ENCODE measurements at regions not wholly inside any gene's neighbourhood (a gene's known extent, or its start where the extent isn't known, plus 50 kb on each side); places are given as distances from the start of the nearest gene placed in this dataset.

DNA sequence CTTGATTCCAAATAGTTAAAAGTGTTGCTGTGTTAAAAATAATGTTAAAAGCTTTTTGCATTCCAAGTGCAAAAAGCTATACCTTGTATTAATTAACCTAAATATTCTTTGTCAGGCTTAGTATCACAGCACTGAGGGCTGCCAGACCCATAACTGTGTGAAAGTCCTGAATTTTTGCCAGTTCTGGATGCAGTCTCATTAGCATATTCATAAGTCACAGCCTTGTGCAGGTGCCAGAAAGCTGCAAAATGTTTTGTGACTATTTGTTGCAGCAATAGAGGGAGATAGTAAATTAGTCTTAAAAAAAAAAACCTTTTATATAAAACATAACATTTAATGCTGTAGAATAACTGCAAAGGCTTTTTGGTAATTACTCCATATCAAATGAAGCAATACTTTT lies 56.6 kb downstream of the SLITRK1 start:
- no peaks in the 10 kb centered on the region for H3K9me3 ChIP-seq
- H3K4me3 ChIP-seq: no peak overlapping the region
- intact Hi-C loops (cut with DNase I): no loop called here
- no peaks in the 10 kb centered on the region for H3K36me3 ChIP-seq
- H3K27ac ChIP-seq: no peak overlapping the region
- peaks cover 0 to 48% (median 27%) of the 10 kb centered on the region in 4 donors for H3K4me1 ChIP-seq
- H3K27me3 ChIP-seq: no peaks in the 10 kb centered on the region
- no peak for DNase-seq
- TF ChIP-seq POLR2A (IDR thresholded peaks at IDR 0.05) (no peak), POLR2AphosphoS5 (IDR thresholded peaks at IDR 0.05) (no peak), EP300 (IDR thresholded peaks at IDR 0.05) (no peak)
- TF ChIP-seq, protein P1, sequence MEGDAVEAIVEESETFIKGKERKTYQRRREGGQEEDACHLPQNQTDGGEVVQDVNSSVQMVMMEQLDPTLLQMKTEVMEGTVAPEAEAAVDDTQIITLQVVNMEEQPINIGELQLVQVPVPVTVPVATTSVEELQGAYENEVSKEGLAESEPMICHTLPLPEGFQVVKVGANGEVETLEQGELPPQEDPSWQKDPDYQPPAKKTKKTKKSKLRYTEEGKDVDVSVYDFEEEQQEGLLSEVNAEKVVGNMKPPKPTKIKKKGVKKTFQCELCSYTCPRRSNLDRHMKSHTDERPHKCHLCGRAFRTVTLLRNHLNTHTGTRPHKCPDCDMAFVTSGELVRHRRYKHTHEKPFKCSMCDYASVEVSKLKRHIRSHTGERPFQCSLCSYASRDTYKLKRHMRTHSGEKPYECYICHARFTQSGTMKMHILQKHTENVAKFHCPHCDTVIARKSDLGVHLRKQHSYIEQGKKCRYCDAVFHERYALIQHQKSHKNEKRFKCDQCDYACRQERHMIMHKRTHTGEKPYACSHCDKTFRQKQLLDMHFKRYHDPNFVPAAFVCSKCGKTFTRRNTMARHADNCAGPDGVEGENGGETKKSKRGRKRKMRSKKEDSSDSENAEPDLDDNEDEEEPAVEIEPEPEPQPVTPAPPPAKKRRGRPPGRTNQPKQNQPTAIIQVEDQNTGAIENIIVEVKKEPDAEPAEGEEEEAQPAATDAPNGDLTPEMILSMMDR (IDR thresholded peaks at IDR 0.05): no peak

DNA sequence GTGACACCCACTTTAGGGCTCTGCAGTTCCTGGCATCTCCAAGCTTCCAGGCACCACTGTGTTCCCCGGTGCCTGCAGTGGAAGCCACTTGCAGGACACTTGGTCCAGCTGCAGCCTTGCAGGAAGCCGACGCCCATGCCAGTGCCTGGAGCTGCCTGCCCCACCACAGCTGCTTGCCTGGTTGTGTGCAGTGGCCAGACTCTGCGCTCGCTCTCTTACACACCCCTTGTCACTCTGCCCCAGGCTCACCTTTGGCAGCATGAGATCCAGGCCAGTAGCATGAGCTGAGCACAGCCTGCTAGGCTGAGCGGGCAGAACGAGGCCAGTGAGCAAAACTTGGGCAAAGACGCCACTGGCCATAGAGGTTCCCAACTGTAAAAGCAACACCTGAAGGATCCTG lies 57.7 kb downstream of the SLITRK1 start:
- TF ChIP-seq POLR2AphosphoS5 (IDR thresholded peaks at IDR 0.05): no peak
- TF ChIP-seq, protein P1 (IDR thresholded peaks at IDR 0.05): no peak
- no peak for TF ChIP-seq EP300 (IDR thresholded peaks at IDR 0.05)
- TF ChIP-seq POLR2A (IDR thresholded peaks at IDR 0.05): no peak
- H3K4me1 ChIP-seq: peaks cover 0 to 42% (median 24%) of the 10 kb centered on the region in 4 donors
- no peaks in the 10 kb centered on the region for H3K27me3 ChIP-seq
- H3K36me3 ChIP-seq: no peaks in the 10 kb centered on the region
- H3K4me3 ChIP-seq: no peak overlapping the region
- intact Hi-C loops (cut with DNase I): no loop called here
- H3K9me3 ChIP-seq: no peaks in the 10 kb centered on the region
- WGBS, 2 donors: 94 to 95% methylated on average over 8 of the region's 8 CpGs
- H3K27ac ChIP-seq: no peak overlapping the region
- DNase-seq: no peak

DNA sequence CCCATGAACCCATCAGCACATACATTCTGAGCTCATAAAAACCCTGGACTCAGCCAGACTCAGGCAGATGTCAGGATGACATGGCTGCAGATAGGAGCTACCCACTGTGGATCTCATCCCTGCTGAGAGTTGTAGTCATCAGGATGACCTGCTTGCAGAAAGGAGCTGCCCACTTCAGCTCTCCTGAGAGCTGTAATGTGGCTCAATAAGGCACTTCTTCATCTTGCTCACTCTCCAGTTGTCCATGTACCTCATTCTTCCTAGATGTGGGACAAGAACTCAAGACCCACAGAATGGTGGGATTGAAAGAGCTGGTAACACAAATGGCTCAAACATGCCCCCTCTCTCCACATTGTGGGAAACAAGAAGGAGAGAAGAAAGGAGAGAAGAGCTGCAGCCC lies 58.2 kb downstream of the SLITRK1 start:
- no peak for DNase-seq
- Histone ChIP-seq H3K4me3 (no peak overlapping the region), H3K4me1 (peaks cover 0 to 37% (median 22%) of the 10 kb centered on the region in 4 donors), H3K27ac (no peak overlapping the region), H3K27me3 (no peaks in the 10 kb centered on the region), H3K9me3 (no peaks in the 10 kb centered on the region), H3K36me3 (no peaks in the 10 kb centered on the region)
- intact Hi-C loops (cut with DNase I): no loop called here
- TF ChIP-seq POLR2AphosphoS5 (IDR thresholded peaks at IDR 0.05) (no peak), POLR2A (IDR thresholded peaks at IDR 0.05) (no peak), EP300 (IDR thresholded peaks at IDR 0.05) (no peak)
- TF ChIP-seq, protein P1 (IDR thresholded peaks at IDR 0.05): no peak

DNA sequence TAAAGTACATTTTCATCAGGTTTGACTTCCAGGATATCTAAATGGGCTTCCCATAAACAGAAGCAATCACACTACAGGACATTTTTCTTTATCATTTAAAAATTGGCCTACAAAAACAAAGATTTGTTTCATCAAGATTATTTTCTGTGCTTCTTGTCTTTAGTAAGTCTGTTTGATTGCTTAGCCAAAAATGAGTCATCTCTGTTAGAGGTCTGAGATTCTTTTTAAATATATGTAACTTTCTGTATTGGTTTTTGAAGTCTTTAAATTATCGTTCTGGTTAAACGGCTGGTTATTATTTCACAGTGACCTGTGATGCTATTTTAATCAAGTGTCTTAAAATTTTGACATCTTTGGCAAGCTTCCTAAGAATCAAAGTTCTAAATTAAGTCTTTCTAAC lies 62.7 kb downstream of the SLITRK1 start:
- no peak for DNase-seq
- H3K9me3 ChIP-seq: no peaks in the 10 kb centered on the region
- H3K27me3 ChIP-seq: no peaks in the 10 kb centered on the region
- H3K4me3 ChIP-seq: no peak overlapping the region
- TF ChIP-seq EP300 (IDR thresholded peaks at IDR 0.05): no peak
- TF ChIP-seq, protein P1 (IDR thresholded peaks at IDR 0.05): no peak
- TF ChIP-seq POLR2A (IDR thresholded peaks at IDR 0.05): no peak
- TF ChIP-seq POLR2AphosphoS5 (IDR thresholded peaks at IDR 0.05): no peak
- peaks cover 0 to 9% (median under 1%) of the 10 kb centered on the region in 4 donors for H3K4me1 ChIP-seq
- WGBS, 2 donors: 90 to 92% methylated on average over 2 of the region's 2 CpGs
- intact Hi-C loops (cut with DNase I): no loop called here
- no peaks in the 10 kb centered on the region for H3K36me3 ChIP-seq
- no peak overlapping the region for H3K27ac ChIP-seq

DNA sequence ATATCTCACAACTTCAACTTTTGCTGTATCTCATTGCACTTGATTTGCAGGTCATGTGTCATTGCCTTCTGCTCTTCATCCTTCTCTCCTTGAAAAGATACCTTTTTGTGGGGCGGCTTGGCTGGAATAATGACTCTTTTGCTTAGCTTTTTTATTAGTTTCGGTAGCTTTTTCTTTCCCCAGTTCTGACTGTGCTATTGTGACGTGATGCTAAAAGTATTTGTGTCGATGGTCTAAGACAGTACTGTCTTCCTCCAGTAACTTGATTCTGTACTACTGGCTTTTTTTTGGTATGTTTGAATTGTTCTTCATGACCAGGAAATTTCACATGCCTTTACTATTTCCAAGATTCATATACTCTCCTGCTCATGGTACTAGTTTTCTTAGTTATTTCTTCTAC lies 63.1 kb downstream of the SLITRK1 start:
- 88% methylated on average over 4 of the region's 4 CpGs for WGBS, 2 donors
- DNase-seq: no peak
- intact Hi-C loops (cut with DNase I): no loop called here
- H3K27me3 ChIP-seq: no peaks in the 10 kb centered on the region
- H3K36me3 ChIP-seq: no peaks in the 10 kb centered on the region
- H3K9me3 ChIP-seq: no peaks in the 10 kb centered on the region
- H3K4me1 ChIP-seq: peaks cover 0 to 9% (median 0%) of the 10 kb centered on the region in 4 donors
- no peak overlapping the region for H3K27ac ChIP-seq
- H3K4me3 ChIP-seq: no peak overlapping the region
- TF ChIP-seq, protein P1 (IDR thresholded peaks at IDR 0.05): no peak
- no peak for TF ChIP-seq EP300 (IDR thresholded peaks at IDR 0.05)
- no peak for TF ChIP-seq POLR2A (IDR thresholded peaks at IDR 0.05)
- TF ChIP-seq POLR2AphosphoS5 (IDR thresholded peaks at IDR 0.05): no peak

Data from sigmoid colon (tissue), 6 donors.